ENCODE measurements at regions not wholly inside any gene's neighbourhood (a gene's known extent, or its start where the extent isn't known, plus 50 kb on each side); places are given as distances from the start of the nearest gene placed in this dataset.

DNA sequence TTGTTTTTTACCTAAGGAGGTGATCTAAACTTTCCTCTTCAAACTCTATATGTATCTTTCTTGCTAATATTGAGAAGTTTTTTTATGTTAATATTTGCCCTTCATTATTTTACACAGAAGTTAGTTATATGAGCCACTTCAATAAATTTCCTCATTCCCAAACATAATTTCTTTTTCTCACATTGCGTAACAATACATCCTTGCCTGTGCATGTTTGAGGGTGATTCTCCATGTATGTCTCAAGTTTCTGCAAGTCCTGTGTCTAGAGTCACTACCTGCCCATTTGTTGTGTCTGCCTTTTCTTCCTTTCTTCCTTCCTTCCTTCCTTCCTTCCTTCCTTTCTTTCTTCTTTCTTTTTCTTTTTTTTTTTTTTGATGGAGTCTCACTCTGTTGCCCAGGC lies 2057.9 kb downstream of the PCDH7 start (continued):
- TF ChIP-seq ATF2 (IDR thresholded peaks at IDR 0.05; ENCODE audit: low read length) (no peak), TAF7 (optimal IDR thresholded peaks at IDR 0.05; ENCODE audit: borderline replicate concordance, low read depth, low read length) (no peak), RXRA (IDR thresholded peaks at IDR 0.05; ENCODE audit: insufficient read depth, low read depth, low read length) (no peak)
- TF ChIP-seq, protein P1, sequence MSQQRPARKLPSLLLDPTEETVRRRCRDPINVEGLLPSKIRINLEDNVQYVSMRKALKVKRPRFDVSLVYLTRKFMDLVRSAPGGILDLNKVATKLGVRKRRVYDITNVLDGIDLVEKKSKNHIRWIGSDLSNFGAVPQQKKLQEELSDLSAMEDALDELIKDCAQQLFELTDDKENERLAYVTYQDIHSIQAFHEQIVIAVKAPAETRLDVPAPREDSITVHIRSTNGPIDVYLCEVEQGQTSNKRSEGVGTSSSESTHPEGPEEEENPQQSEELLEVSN (IDR thresholded peaks at IDR 0.05) = no peak
